IPS-15b (cell line): ENCODE measurements at regions not wholly inside any gene's neighbourhood (a gene's known extent, or its start where the extent isn't known, plus 50 kb on each side); places are given as distances from the start of the nearest gene placed in this dataset.

Source experiments
- H3K27me3 ChIP-seq: one replicate; pipeline ENCODE4 v1.6.1; 2013; ENCODE audit warnings: low read length; ENCODE audit not compliant: control insufficient read depth, insufficient read depth
- H3K36me3 ChIP-seq: one replicate; pipeline ENCODE4 v1.6.1; 2013; ENCODE audit warnings: low read length; ENCODE audit not compliant: control insufficient read depth, insufficient read depth
- H3K4me1 ChIP-seq: one replicate; pipeline ENCODE4 v1.6.1; 2013; ENCODE audit warnings: mild to moderate bottlenecking, low read length; ENCODE audit not compliant: control insufficient read depth, insufficient read depth
- H3K4me3 ChIP-seq: one replicate; pipeline ENCODE4 v1.5.1; 2013; ENCODE audit warnings: low read depth, low read length
- H3K9ac ChIP-seq: one replicate; pipeline ENCODE4 v1.6.1; 2013; ENCODE audit warnings: low read depth, mild to moderate bottlenecking, low read length
- H3K9me3 ChIP-seq: one replicate; pipeline ENCODE4 v1.6.1; 2013; ENCODE audit warnings: mild to moderate bottlenecking, low read length; ENCODE audit not compliant: control insufficient read depth, insufficient read depth

DNA sequence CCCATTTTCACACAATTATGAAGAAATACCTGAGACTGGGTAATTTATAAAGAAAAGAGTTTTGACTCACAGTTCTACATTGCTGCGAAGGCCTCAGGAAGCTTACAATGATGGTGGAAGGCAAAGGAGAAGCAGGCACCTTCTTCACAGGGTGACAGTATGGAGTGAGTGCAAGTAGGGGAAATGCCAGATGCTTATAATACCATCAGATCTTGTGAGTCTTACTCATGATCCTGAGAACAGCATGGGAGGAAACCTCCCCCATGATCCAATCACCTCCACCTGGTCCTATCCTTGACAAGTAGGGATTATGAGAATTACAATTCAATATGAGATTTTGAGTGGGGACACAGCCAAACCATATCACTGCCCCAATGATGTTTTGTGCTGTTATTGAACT, 189.3 kb upstream of the CRY1 start:
- no peaks in the 10 kb centered on the region for H3K36me3 ChIP-seq
- H3K9me3 ChIP-seq, result no peaks in the 10 kb centered on the region
- no peak overlapping the region for H3K4me3 ChIP-seq
- no peaks in the 10 kb centered on the region for H3K4me1 ChIP-seq
- H3K9ac ChIP-seq, result no peak overlapping the region
- H3K27me3 ChIP-seq, result no peaks in the 10 kb centered on the region

DNA sequence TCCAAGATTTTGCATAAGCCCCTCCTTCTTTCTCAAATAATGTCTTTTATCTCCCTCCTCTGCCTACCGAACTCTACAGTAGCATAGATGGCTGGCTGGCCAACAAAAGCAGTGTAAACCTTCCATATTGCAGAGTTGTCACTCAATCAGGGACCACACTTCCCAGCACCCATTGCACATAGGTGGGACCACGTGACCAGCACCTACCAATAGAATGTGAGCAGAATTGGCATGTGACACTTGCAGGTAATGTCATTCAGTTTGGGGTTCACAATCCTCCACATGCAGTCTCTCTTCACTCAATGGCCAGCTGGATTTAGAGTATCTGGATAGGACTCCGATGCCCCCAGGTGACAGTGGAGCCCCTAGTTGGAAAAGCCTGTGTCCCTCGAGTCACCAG, 190.3 kb upstream of the CRY1 start:
- Histone ChIP-seq H3K9ac (no peak overlapping the region), H3K27me3 (no peaks in the 10 kb centered on the region), H3K36me3 (no peaks in the 10 kb centered on the region), H3K4me1 (no peaks in the 10 kb centered on the region), H3K4me3 (no peak overlapping the region), H3K9me3 (no peaks in the 10 kb centered on the region)

DNA sequence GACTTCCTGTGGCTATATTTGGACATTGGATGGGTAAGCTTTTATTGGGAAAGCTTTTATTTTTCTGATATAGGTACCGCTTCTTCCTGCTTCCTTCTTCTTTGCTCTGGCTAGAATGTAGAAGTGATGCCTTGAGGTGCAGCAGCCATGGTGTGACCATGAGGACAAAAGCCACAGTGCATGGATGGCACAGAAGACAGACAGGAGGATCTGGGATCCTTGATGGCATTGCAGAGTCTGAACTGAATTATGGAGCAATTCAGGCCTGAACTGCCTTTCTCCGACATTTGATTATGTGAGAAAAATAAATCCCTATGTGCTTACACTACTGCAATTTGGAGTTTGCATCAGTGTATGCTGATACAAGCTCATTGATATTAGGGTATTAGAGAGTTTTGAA, 191.3 kb upstream of the CRY1 start:
- no peaks in the 10 kb centered on the region for H3K36me3 ChIP-seq
- H3K9me3 ChIP-seq, result no peaks in the 10 kb centered on the region

DNA sequence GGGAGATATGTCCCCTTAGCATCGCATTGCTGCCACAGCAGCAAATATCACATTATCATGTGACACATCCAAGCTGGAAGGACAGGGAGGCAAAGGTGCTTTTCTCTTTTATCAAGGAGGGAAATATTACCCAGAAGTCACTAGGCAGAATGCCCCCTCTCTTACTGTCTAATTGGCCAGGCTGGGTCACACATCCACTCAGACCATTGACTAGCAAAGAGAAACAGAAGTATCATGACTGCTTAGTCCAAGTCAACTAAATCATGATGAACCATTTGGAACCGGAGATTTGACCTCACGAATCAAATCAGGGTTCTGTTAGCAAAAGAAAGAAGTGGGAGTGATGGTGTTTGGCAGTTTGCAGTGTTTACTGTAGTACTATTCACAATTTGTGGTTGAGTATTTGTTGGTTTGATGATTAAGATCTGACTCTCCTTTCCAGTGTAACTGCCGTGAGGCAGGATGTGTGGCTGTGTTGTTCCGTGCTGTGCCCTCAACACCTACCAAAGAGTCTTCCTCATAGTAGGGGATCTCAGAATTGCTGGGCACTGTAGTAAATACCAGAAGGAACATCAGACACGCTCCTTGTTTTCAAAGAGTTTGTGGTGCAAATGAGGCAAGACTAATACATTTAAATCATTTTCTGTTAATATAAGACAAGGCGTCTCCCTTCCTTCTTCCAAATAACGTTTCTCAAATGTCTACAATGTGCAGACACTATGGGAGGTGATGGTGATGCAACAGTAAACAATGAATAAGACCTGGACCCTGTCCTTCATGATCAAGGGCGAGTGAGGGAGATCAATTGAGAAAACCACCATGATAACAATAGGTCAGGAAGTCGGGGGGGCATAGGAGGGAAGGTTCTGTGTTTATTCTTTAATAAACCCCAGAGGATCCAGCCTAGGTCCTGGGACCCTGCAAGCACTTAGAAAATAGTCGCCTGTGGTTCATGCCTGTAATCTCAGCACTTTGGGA, 194.4 kb upstream of the CRY1 start:
- Histone ChIP-seq H3K9me3 (no peaks in the 10 kb centered on the region), H3K4me3 (no peak overlapping the region), H3K9ac (no peak overlapping the region), H3K4me1 (no peaks in the 10 kb centered on the region), H3K27me3 (no peaks in the 10 kb centered on the region), H3K36me3 (no peaks in the 10 kb centered on the region)

More for the DNA sequence above, 191.3 kb upstream of the CRY1 start:
- Histone ChIP-seq H3K27me3 (no peaks in the 10 kb centered on the region), H3K4me3 (no peak overlapping the region), H3K4me1 (no peaks in the 10 kb centered on the region), H3K9ac (no peak overlapping the region)

DNA sequence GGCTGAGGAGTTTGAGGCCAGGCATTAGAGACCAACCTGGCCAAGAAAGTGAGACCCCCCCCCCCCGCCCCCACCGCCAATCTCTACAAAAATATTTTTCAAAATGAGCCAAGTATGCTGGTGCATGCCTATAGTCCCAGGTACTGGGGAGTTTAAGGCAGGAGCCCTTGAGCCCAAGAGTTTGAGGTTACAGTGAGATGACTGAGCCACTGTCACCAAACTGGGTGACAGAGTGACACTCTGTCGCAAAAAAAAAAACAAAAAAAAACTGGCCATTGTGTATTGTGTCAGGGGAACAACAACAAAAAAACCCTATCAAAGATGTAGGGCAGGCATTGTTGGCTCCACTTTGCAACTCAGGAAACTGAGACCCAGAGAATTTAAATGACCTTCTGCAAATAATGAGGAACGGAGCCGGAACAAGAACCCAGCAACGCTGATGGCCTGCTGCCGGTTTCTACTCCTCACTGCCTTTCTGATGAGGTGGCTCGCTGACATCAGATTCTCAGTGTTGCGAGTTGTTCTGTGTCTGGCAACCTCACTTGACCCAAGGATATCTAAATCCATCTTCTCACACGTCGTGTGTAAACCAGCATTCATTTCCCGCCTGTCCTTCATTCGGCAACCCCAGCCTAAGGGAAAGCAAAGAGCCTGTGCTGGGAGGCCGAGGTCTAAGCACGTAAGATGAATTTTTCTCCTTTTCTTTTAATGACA, 195.2 kb upstream of the CRY1 start:
- Histone ChIP-seq H3K36me3 (no peaks in the 10 kb centered on the region), H3K9ac (no peak overlapping the region), H3K9me3 (no peaks in the 10 kb centered on the region), H3K27me3 (no peaks in the 10 kb centered on the region), H3K4me1 (no peaks in the 10 kb centered on the region), H3K4me3 (no peak overlapping the region)

DNA sequence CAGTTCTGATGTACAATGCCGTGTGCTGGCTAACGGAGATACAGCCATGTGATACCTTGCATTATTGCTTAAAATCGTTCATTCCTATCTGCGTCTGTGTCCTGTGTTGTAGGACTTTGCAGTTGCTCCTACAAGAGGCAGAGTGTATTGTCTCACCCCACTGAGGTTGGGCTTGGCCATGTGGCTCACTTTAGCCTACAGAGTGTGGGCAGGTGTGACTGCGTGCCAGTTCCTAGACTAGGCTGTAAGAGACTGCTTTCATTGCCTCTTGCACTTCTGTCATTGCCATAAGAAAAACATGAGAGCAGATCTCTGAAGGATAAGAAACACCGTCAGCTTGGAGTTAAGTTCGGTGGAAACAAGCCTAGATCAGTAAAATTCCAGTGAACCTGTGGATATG, 197.7 kb upstream of the CRY1 start:
- no peaks in the 10 kb centered on the region for H3K4me1 ChIP-seq
- H3K36me3 ChIP-seq, result no peaks in the 10 kb centered on the region
- H3K9ac ChIP-seq, result no peak overlapping the region
- no peaks in the 10 kb centered on the region for H3K9me3 ChIP-seq
- H3K4me3 ChIP-seq, result no peak overlapping the region
- H3K27me3 ChIP-seq, result no peaks in the 10 kb centered on the region

DNA sequence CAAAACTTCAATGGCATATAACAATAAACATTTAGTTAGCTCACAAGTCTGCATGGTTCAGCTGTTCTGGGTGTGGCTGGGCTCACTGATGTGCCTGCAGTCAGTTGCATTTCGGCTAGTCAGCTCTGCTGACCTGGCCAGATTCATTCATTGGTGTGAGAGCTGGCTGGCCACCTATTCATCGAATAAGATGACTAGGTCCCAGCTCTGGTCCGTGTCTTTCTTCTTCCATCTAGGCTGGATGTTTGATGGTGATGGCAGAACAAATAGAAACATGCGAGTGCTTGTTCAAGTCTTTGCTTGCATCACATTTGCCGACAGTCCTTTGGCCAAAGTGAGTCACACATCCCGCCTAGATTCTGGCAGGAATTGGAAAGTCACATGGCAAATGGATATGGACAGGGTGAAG, 203.3 kb upstream of the CRY1 start:
- Histone ChIP-seq H3K36me3 (no peaks in the 10 kb centered on the region), H3K9me3 (no peaks in the 10 kb centered on the region), H3K27me3 (no peaks in the 10 kb centered on the region), H3K4me3 (no peak overlapping the region), H3K9ac (no peak overlapping the region), H3K4me1 (no peaks in the 10 kb centered on the region)

DNA sequence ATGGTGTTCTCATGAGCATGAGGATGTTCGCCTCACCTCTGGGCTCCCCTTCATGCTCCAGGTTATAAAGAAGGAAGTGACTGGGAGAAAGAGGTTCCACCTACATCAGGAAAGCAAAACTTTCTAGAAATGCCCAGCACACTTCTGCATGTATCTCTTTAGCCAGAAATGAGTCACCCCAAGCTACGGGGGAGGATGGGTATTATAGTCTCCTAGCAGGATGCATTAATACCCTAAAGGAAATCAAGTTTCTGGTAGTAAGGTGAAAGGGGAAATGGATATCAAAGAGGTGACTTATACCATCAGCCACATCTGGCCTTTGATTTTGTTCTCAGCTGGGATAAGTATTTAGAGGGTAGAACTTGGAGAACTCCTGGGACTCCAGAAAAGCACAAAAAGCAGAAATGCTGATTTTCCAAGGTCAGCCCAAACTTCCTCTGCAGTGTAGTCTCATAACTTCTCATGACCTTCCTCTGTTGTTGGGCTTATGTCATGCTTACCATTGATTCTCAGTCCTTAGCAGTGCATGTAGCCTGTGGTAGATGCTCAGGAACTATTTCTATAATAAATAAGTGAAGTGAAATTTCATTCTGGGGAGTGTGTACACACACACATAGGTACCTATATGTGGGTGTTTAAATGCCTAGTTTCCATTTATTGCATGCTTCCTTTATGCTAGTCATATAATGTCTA, 209.4 kb upstream of the CRY1 start:
- Histone ChIP-seq H3K4me1 (peaks cover 6% of the 10 kb centered on the region), H3K4me3 (no peak overlapping the region)

DNA sequence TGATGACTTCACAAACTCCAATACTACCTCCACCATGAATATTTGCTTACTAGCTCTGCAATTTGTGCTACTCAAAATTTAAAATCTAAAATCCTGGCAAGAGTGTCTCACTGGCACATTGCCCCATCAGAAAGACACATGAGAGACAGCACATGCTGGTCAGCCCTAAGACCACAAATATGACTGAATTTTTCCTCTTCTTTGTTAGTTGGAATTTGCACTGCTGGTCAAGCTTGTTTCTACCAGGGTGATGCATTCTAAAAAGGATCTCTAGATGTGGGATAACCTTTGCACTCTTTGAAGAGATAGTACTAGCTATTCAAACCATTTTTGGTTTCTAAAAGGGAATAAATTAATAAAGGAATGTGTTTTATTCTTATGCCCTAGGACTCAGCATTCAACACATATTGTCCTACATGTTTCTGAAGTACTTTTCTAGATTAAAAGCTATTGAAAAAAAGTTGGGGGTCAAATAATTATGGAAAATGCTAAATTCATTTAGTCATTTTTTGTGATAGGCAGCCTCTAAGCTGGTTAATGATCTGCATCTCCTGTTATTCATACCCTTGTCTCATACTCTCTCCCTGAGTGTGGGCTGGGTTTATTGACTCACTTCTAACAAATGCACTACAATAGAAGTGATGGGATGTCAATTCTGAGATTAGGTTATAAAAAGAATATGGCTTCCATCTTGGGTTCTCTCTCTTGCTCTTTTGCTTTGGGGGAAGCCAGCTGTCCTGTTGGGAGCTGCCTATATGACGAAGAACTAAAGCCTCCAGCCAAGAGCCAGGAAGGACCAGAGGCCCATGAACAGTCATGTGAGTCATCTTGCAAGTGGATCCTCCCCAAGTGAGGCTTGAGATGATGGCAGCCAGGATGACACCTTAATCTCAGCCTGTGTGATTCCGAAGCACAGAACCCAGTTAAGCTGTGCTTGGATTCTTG, 211.5 kb upstream of the CRY1 start:
- peaks cover 6% of the 10 kb centered on the region for H3K4me1 ChIP-seq
- no peaks in the 10 kb centered on the region for H3K9me3 ChIP-seq
- H3K27me3 ChIP-seq, result no peaks in the 10 kb centered on the region
- no peaks in the 10 kb centered on the region for H3K36me3 ChIP-seq
- no peak overlapping the region for H3K4me3 ChIP-seq
- H3K9ac ChIP-seq, result no peak overlapping the region

More for the DNA sequence above, 209.4 kb upstream of the CRY1 start:
- no peaks in the 10 kb centered on the region for H3K27me3 ChIP-seq
- no peak overlapping the region for H3K9ac ChIP-seq
- H3K36me3 ChIP-seq, result no peaks in the 10 kb centered on the region
- no peaks in the 10 kb centered on the region for H3K9me3 ChIP-seq

DNA sequence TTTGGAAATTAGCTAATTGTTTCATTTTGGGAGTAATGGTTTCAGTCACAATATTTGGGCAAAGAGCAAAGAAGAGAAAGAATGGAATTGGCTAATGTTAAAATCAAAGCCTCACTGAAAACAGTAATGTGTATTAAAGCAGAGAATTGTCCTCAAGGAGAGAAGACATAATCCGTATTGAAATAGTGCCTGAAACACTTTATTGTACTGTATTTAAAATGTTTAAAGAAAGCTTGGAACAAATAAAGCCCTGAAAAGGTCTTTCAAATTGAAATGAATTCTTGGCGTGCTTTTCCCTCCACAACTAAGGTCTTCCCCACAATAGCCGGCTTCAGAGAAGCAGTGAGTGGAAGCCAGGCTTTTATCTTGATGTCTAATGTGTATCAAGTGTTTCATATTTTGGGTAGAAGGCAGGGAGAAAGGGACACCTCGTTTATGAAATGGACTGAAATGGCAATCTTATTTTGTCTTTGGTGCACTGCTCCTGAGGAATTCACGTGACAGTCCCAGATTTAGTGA, 212.9 kb upstream of the CRY1 start:
- Histone ChIP-seq H3K36me3 (no peaks in the 10 kb centered on the region), H3K4me3 (no peak overlapping the region), H3K27me3 (no peaks in the 10 kb centered on the region), H3K9me3 (no peaks in the 10 kb centered on the region), H3K9ac (no peak overlapping the region), H3K4me1 (peaks cover 6% of the 10 kb centered on the region)

DNA sequence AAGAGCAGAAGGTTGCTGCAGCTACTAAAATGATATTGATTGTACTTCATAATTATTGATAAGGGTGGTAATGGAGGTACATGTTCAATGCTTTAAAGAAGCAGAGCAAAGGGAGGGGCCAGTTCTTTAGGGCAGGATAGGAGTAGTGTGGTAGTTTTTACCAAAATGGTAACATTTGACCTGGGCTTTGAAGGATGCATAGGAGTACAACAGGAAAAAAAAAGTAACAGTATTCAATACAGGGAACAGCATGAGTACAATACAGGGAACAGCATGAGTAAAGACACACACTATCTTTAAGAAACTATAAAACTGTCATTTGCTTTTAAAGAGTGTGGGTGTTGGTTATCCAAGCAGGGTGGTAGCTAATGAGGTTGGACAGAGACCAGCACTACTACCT, 215.0 kb upstream of the CRY1 start:
- Histone ChIP-seq H3K9ac (no peak overlapping the region), H3K4me1 (peaks cover 6% of the 10 kb centered on the region), H3K36me3 (no peaks in the 10 kb centered on the region), H3K27me3 (no peaks in the 10 kb centered on the region), H3K4me3 (no peak overlapping the region), H3K9me3 (no peaks in the 10 kb centered on the region)
